BJ (cell line): ENCODE measurements at regions not wholly inside any gene's neighbourhood (a gene's known extent, or its start where the extent isn't known, plus 50 kb on each side); places are given as distances from the start of the nearest gene placed in this dataset.

ENCODE experiments used
- CTCF ChIA-PET: fragments of 350-600 bp; formaldehyde crosslinking; extraction: SDS; loops from one replicate; lab custom pipeline; 2021; ENCODE audit warnings: antibody characterized with exemption, inconsistent platforms; lab: Yijun Ruan, JAX
- POLR2A ChIA-PET: fragments of 300-600 bp; sonication (Branson Sonifier 250); formaldehyde crosslinking; extraction: SDS; loops from one replicate; lab custom pipeline; 2021; ENCODE audit warnings: antibody characterized with exemption; lab: Charles Lee
- DNase-seq: peaks from one replicate; pipeline ENCODE4 v3.0.0-alpha.2; 2011; ENCODE audit warnings: low read depth
- H3K27me3 ChIP-seq: 2 replicates; pipeline ENCODE4 v1.6.0; 2011; ENCODE audit warnings: low read length; ENCODE audit not compliant: control insufficient read depth, insufficient read depth
- H3K36me3 ChIP-seq: 2 replicates; pipeline ENCODE4 v1.5.1; 2011; ENCODE audit warnings: low read length; ENCODE audit not compliant: control insufficient read depth, insufficient read depth
- H3K4me3 ChIP-seq: 2 replicates; pipeline ENCODE4 v1.5.1; 2011; ENCODE audit warnings: low read depth, mild to moderate bottlenecking, control low read depth, low read length
- TF ChIP-seq, protein P1 (sequence below): IDR thresholded peaks from 2 replicates; pipeline ENCODE4 v1.5.1; 2011; ENCODE audit warnings: low read depth, mild to moderate bottlenecking, control low read depth, inconsistent platforms, low read length, moderate library complexity; ENCODE audit not compliant: insufficient read depth

DNA sequence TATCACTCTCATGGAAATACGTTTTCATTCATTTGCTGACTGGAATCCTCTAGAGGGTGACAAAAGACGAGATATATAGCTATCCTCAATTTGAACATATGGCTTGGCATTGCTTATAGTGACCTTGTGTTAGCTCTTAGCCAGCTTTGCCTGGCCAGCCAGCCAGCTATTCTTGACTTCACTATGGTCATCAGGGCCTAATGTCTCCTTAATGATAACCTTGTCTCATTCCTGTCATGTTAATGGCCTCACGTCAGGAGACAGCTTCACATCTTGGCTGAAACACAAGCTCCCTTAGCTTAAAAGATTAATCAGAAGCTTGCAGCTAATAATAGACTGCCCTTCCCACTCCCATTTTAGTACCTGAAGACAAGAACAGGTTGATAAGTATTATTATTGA is 1517.5 kb upstream of the PIK3C3 start:
- TF ChIP-seq, protein P1, sequence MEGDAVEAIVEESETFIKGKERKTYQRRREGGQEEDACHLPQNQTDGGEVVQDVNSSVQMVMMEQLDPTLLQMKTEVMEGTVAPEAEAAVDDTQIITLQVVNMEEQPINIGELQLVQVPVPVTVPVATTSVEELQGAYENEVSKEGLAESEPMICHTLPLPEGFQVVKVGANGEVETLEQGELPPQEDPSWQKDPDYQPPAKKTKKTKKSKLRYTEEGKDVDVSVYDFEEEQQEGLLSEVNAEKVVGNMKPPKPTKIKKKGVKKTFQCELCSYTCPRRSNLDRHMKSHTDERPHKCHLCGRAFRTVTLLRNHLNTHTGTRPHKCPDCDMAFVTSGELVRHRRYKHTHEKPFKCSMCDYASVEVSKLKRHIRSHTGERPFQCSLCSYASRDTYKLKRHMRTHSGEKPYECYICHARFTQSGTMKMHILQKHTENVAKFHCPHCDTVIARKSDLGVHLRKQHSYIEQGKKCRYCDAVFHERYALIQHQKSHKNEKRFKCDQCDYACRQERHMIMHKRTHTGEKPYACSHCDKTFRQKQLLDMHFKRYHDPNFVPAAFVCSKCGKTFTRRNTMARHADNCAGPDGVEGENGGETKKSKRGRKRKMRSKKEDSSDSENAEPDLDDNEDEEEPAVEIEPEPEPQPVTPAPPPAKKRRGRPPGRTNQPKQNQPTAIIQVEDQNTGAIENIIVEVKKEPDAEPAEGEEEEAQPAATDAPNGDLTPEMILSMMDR = no peak

DNA sequence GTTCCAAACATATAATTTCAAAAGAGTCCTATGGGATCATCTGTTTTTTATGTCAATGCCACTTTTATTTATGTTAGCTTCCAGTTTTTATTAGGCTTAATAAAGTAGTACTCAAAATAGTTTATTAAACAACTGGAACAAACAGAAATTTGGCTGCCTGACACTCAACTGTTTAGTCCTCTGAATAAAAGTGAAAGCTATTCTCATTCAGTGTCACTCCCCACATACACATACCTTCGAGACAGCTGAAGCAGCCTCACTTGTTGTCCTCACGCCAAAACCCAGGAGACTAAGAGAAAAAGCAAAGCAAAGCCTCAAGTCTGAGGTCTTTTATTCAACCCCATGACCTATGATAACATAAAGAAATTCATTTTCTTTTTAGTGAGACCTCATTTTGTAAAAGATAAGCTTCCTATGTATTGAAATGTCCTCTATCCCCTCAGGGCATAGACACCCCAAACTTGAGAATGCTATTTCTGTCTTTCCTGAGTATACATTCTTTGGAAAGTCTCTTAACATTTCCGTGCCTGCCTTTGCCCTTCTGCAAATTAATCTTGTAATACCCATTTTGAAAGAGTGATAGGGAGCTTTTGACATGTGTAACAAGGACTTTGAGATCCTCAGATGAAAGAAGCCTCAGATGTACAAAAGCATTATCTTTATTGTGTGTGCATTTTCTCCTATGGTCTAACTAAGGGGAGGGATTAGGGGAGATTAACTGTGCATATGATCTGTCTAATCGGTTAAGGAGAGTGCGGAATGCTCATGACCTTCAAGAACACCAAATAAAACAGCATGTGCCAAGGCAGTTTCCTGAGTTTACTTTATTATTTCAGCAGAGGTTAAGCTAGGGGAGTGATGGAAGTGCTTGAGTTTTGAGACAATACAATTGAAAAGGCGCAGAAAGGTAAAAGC is 1523.7 kb upstream of the PIK3C3 start:
- ChIA-PET CTCF (no interaction called here), POLR2A (no interaction called here)
- Histone ChIP-seq H3K36me3 (no peaks in the 10 kb centered on the region), H3K27me3 (no peaks in the 10 kb centered on the region), H3K4me3 (no peak overlapping the region)
- no peak for DNase-seq
- TF ChIP-seq, protein P1 = no peak

More for the DNA sequence above, 1517.5 kb upstream of the PIK3C3 start:
- no peak for DNase-seq
- Histone ChIP-seq H3K4me3 (no peak overlapping the region), H3K27me3 (no peaks in the 10 kb centered on the region; the same call in 1 of the 2 replicates), H3K36me3 (no peaks in the 10 kb centered on the region)
- ChIA-PET POLR2A (no interaction called here), CTCF (no interaction called here)

DNA sequence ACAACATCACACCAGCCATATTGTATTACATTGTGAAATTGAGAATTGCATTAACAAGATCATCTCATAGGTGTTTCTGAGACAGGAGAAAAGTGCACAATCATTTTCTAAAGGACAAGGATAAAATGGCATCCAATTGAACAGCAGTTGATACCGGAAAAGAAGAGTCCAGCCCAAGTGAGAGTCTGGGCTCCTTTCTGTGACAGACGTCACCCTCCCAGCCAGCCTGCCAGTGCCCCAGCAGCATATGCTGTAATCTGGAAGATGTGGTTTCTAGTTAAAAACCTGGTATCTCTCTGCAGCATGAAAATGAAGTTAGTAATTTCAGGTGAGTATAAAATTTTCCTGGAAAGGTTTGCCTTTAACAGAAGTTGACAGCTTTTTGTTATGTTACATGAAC is 1531.7 kb upstream of the PIK3C3 start:
- DNase-seq = no peak
- TF ChIP-seq, protein P1 = no peak
- H3K27me3 ChIP-seq = no peaks in the 10 kb centered on the region
- H3K4me3 ChIP-seq = no peak overlapping the region
- H3K36me3 ChIP-seq = no peaks in the 10 kb centered on the region
- ChIA-PET POLR2A (no interaction called here), CTCF (interaction anchor here (0.8 to 1.8 kb wide), 3 partner anchors 10 to 15 kb away, joined by 3 to 4 read pairs (median 3); no protein-coding TSS in a partner anchor)

DNA sequence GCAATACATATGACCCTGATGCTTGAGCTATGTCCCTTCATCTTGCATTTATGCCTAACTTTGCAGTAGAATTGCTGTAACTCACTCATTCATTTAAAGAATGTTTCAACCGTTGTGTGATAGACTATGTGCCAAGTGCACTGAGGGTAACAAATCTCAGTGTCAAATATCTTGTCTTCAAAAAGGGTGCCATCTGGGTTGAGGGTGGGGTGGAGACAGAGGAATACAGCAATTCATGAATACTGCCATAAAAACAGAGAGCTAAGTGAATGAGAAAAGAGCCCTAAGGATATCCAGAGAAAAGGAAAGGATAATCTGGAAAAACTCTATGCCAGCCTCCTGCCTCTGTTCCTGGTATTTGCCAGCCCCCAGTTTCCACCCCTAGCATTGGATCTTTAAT is 1534.4 kb upstream of the PIK3C3 start:
- TF ChIP-seq, protein P1 = no peak
- Histone ChIP-seq H3K4me3 (no peak overlapping the region), H3K27me3 (no peaks in the 10 kb centered on the region), H3K36me3 (no peaks in the 10 kb centered on the region)
- DNase-seq = no peak
- ChIA-PET POLR2A (no interaction called here), CTCF (no interaction called here)

DNA sequence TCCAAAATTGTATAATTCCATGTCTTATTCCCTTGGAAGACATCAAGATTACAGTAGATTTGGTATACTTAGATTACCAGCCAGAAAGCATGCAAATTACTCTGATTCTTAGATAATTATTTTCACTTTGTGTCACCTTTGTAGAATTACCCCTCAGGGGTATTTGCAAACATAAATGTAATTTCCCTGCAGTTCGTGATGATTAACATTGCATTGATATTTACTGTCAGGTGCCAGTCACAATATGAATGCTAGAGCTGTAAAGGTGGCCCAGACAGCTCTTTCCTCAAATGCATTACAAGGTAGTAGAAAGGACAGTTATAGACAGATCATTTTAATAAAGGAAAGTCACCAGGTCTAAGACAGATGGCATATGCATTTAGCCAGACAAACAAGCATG is 1537.5 kb upstream of the PIK3C3 start:
- Histone ChIP-seq H3K27me3 (no peaks in the 10 kb centered on the region), H3K4me3 (no peak overlapping the region), H3K36me3 (no peaks in the 10 kb centered on the region)
- CTCF ChIA-PET = no interaction called here
- POLR2A ChIA-PET = no interaction called here
- TF ChIP-seq, protein P1 = no peak
- DNase-seq = no peak
